ENCODE measurements at regions not wholly inside any gene's neighbourhood (a gene's known extent, or its start where the extent isn't known, plus 50 kb on each side); places are given as distances from the start of the nearest gene placed in this dataset.
"Not testable (repeated sequence)": the region's sequence is repeated elsewhere in the genome, so short reads cannot be mapped to it uniquely, and the experiment has no call there.

DNA sequence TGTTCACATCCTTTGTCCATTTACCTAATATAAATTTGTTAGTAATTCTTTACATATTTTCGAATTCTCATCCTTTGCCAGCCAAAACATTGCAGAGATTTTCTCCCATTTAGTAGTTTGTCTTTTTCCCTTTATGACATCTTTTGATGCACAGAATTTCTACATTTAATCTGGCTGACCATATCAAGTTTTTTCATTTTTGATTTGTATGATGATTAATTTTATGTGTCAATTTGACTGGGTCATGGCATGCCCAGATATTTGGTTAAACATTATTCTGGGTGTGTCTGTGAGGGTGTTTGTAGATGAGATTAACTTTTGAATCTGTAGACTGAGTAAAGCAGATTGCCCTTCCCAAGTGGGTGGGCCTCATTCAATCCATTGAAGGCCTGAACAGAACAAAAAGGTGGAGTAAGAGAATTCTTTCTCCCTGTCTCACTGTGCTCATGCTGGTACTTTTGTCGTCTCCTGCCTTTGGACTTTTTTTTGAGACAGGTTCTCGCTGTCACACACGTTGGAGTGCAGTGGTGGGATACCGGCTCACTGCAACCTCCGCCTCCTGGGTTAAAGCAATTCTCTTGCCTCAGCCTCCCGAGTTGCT, 72.1 kb upstream of the EPB41L1 start:
- Histone ChIP-seq H3K4me3 (no peak overlapping the region), H3K4me1 (no peaks in the 10 kb centered on the region), H3K9me3 (peaks cover 0 to 6% of the 10 kb centered on the region in 2 donors), H3K27me3 (no peaks in the 10 kb centered on the region), H3K27ac (no peak overlapping the region), H3K36me3 (no peaks in the 10 kb centered on the region)
- TF ChIP-seq, protein P1, sequence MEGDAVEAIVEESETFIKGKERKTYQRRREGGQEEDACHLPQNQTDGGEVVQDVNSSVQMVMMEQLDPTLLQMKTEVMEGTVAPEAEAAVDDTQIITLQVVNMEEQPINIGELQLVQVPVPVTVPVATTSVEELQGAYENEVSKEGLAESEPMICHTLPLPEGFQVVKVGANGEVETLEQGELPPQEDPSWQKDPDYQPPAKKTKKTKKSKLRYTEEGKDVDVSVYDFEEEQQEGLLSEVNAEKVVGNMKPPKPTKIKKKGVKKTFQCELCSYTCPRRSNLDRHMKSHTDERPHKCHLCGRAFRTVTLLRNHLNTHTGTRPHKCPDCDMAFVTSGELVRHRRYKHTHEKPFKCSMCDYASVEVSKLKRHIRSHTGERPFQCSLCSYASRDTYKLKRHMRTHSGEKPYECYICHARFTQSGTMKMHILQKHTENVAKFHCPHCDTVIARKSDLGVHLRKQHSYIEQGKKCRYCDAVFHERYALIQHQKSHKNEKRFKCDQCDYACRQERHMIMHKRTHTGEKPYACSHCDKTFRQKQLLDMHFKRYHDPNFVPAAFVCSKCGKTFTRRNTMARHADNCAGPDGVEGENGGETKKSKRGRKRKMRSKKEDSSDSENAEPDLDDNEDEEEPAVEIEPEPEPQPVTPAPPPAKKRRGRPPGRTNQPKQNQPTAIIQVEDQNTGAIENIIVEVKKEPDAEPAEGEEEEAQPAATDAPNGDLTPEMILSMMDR (IDR thresholded peaks at IDR 0.05), result no peak
- DNase-seq (ENCODE audit: low spot score), result no peak

DNA sequence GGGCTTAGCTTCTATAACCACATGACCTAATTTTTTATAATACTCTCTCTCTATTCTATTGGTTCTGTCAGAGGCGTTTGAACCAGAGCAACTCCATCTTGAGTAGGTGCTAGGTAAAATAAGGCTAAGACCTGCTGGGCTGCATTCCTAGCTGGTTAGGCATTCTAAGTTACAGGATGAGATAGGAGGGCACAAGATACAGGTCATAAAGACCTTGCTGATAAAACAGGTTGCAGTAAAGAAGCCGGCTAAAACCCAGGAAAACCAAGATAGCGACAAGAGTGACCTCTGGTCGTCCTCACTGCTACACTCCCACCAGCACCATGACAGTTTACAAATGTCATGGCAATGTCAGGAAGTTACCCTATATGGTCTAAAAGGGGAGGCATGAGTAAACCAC, 71.3 kb upstream of the EPB41L1 start:
- not testable (repeated sequence) for H3K36me3 ChIP-seq; DNase-seq (ENCODE audit: low spot score)

DNA sequence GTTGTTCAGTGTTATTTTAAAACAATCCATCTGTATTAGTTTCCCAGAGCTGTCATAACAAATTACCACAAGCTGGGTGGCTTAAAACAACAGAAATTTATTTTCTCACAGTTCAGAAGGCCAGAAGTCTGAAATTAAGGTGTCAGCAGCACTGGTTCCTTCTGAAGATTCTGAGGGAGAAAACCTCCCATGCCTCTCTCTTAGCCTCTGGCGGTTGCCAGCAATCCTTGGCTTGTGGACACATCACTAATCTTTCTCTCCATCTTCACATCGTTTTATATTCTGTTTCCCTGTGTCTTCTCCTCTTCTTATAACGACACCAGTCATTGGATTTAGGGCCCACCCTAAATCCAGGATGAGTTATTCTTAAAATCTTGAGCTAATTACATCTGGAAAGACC, 70.2 kb upstream of the EPB41L1 start:
- Histone ChIP-seq H3K27me3 (no peaks in the 10 kb centered on the region), H3K9me3 (peaks cover 0 to 6% of the 10 kb centered on the region in 2 donors), H3K36me3 (no peaks in the 10 kb centered on the region), H3K27ac (no peak overlapping the region), H3K4me3 (no peak overlapping the region), H3K4me1 (no peaks in the 10 kb centered on the region)
- TF ChIP-seq, protein P1 (IDR thresholded peaks at IDR 0.05), result no peak
- no peak for DNase-seq (ENCODE audit: low spot score)

More for the DNA sequence above, 71.3 kb upstream of the EPB41L1 start:
- H3K4me1 ChIP-seq, H3K4me3 ChIP-seq, H3K27me3 ChIP-seq, H3K27ac ChIP-seq, H3K9me3 ChIP-seq: not testable (repeated sequence)

DNA sequence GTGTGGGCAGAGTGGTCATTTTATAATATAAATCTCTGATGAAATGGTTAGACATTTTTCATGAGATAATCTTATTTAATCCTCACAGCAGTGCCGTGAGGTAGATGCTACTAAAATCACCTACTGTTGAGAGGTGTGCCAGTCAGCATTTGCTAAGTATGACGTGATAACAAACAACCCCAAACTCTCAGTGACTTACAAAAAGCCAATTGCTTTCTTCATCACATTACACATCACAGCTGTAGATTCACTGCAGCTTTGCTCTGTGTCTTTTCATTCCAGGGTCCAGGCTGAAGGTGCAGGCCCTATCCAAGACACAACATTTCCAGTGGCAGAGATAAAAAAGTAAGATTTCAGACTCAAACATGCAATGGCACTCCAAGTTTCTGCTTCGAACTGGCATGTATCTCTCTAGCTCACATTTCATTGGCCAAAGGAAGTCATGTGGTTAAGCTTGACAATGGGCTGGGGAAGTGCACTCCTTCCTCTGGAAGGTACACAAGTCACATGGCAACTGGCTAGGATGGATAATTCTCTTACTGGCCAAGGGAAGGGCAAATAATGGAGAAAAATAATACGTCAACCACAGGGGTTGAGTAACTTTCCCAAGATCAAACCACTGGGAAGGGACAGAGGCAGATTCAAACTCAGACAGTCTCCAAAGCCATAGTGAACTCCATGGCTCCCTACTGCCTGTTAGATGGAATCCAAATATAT, 69.5 kb upstream of the EPB41L1 start:
- peaks cover 0 to 6% of the 10 kb centered on the region in 2 donors for H3K9me3 ChIP-seq
- no peaks in the 10 kb centered on the region for H3K36me3 ChIP-seq
- H3K27ac ChIP-seq, result no peak overlapping the region
- H3K27me3 ChIP-seq, result no peaks in the 10 kb centered on the region
- H3K4me3 ChIP-seq, result no peak overlapping the region
- TF ChIP-seq, protein P1 (IDR thresholded peaks at IDR 0.05), result no peak
- no peaks in the 10 kb centered on the region for H3K4me1 ChIP-seq
- DNase-seq (ENCODE audit: low spot score), result no peak

DNA sequence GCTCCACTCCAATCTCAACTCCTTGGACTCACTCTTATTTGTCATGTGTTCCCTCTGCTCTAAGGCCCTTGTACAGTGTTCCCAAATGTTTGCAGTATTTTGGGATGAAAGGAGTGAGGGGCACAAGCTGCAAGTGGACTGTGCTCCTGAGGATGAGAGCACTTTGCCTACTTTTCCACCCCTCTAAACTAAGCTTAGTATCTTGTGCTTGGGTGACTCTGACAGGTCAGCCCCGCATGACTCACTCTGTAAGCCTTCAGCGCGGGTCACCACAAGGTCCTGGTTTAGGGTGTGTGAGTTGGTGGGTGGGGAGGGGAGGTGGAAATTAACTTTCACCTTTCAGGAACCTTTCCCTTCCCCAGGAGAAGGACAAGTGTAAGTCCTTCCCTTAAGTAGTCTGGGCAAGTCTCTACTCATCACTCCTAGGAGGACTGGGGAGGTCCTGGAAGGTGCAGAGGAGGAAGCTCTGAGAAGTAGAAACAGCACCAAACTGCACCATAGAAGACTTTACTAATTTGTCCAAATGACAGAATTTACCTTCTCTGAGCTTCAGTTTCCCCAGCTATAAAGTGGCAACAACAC, 68.8 kb upstream of the EPB41L1 start:
- TF ChIP-seq, protein P1 (IDR thresholded peaks at IDR 0.05), result no peak
- H3K27ac ChIP-seq, result no peak overlapping the region
- no peaks in the 10 kb centered on the region for H3K4me1 ChIP-seq
- no peaks in the 10 kb centered on the region for H3K27me3 ChIP-seq
- no peaks in the 10 kb centered on the region for H3K36me3 ChIP-seq
- H3K4me3 ChIP-seq, result no peak overlapping the region
- H3K9me3 ChIP-seq, result peaks cover 0 to 6% of the 10 kb centered on the region in 2 donors
- DNase-seq (ENCODE audit: low spot score), result no peak

DNA sequence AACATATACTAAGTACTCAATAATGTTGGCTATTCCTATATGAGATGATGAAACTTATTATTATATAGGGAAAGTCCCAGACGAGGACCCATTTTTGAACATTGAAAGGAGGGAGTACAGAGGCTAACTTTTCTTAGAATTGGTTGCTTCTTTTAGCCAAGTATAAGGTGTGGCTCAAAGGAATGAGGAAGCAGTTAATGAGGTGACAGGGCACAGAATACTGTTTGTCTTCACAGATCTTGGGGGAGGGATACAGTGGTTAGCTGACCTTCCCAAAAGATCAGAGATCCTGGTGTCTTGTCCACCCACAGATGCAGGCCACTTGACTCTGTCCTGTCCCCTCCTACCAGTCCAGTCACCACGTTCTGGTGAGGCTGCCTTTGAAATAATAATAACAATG, 67.8 kb upstream of the EPB41L1 start:
- TF ChIP-seq, protein P1 (IDR thresholded peaks at IDR 0.05), result no peak
- Histone ChIP-seq H3K4me3 (no peak overlapping the region), H3K27ac (no peak overlapping the region), H3K4me1 (peaks cover 0 to under 1% of the 10 kb centered on the region in 2 donors), H3K9me3 (peaks cover 0 to 6% of the 10 kb centered on the region in 2 donors), H3K27me3 (no peaks in the 10 kb centered on the region), H3K36me3 (no peaks in the 10 kb centered on the region)
- DNase-seq (ENCODE audit: low spot score), result no peak
